H1 (cell line): ENCODE measurements at regions not wholly inside any gene's neighbourhood (a gene's known extent, or its start where the extent isn't known, plus 50 kb on each side); places are given as distances from the start of the nearest gene placed in this dataset.

Experiments
- EZH2 ChIP-seq: fragments of 200-600 bp; sonication (generic); IDR thresholded peaks from 2 replicates; pipeline ENCODE4 v1.7.1; 2012; ENCODE audit warnings: low read depth, mild to moderate bottlenecking, moderate library complexity, low read length, inconsistent platforms; ENCODE audit not compliant: severe bottlenecking
- KDM1A ChIP-seq: fragments of 200-600, 300-600 bp; sonication (generic); IDR thresholded peaks from 2 replicates; pipeline ENCODE4 v1.7.1; 2016; ENCODE audit warnings: mild to moderate bottlenecking, low read length, borderline replicate concordance
- SIN3A ChIP-seq, 2 experiments: IDR thresholded peaks in 1 of 2; conservative IDR thresholded peaks in 1 of 2; 2 replicates each; pipeline ENCODE4 v1.6.1; 2011 to 2012; ENCODE audit warnings: low read length in 2 of 2, improper control_type of control experiment in 1 of 2, low read depth in 1 of 2, mild to moderate bottlenecking in 1 of 2
- TF ChIP-seq, protein P1 (sequence below), 3 experiments: IDR thresholded peaks; 1 replicate in 2 of 3; 2 replicates in 1 of 3; pipeline versions ENCODE4 v1.5.1 to v1.6.1; 2011; ENCODE audit warnings: low read length in 3 of 3, mild to moderate bottlenecking in 3 of 3, inconsistent platforms in 2 of 3, low read depth in 1 of 3, moderate library complexity in 1 of 3; ENCODE audit not compliant: insufficient read depth in 1 of 3; ENCODE audit errors: control extremely low read depth in 1 of 3

DNA sequence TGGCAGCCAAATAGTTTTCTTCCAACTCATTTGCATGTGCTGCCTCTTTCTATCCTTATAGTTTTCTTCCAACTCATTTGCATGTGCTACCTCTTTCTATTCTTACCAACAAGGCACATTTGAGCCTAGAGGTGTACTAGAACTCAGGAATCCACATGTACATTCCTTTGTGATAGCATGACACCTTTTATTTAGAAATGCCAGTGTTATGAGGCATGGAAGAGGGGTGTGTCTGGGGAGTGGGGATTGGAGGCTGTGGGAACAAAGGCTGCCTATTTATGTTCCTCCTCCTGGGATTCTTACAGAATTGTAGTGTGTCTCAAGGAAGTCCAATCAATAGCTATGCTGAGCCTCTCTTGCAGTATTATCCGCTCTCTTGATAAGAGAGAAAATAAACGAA, 966.7 kb downstream of the PCDH17 start:
- TF ChIP-seq KDM1A = no peak
- TF ChIP-seq EZH2 = no peak
- TF ChIP-seq, protein P1, sequence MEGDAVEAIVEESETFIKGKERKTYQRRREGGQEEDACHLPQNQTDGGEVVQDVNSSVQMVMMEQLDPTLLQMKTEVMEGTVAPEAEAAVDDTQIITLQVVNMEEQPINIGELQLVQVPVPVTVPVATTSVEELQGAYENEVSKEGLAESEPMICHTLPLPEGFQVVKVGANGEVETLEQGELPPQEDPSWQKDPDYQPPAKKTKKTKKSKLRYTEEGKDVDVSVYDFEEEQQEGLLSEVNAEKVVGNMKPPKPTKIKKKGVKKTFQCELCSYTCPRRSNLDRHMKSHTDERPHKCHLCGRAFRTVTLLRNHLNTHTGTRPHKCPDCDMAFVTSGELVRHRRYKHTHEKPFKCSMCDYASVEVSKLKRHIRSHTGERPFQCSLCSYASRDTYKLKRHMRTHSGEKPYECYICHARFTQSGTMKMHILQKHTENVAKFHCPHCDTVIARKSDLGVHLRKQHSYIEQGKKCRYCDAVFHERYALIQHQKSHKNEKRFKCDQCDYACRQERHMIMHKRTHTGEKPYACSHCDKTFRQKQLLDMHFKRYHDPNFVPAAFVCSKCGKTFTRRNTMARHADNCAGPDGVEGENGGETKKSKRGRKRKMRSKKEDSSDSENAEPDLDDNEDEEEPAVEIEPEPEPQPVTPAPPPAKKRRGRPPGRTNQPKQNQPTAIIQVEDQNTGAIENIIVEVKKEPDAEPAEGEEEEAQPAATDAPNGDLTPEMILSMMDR (IDR thresholded peaks at IDR 0.05; ENCODE audit: control extremely low read depth in 1 of 3, insufficient read depth in 1 of 3, low read depth in 1 of 3, low read length in 3 of 3) = no peak
- no peak for TF ChIP-seq SIN3A (conservative IDR thresholded peaks at IDR 0.05 in 1 of 2, IDR thresholded peaks at IDR 0.05 in 1 of 2; ENCODE audit: low read depth in 1 of 2, low read length in 2 of 2)
